ENCODE measurements at regions not wholly inside any gene's neighbourhood (a gene's known extent, or its start where the extent isn't known, plus 50 kb on each side); places are given as distances from the start of the nearest gene placed in this dataset.

GRCh38 chr14:58951143-58951542 is 237.3 kb upstream of the DAAM1 start:
- Mint-ChIP-seq H3K9me3 (no peaks in the 10 kb centered on the region), H3K27ac (no peak overlapping the region), H3K27me3 (peaks cover 24% of the 10 kb centered on the region), H3K4me3 (no peak overlapping the region), H3K4me1 (peaks cover 6% of the 10 kb centered on the region)
- no peak for ATAC-seq
- no peak for DNase-seq

GRCh38 chr14:58954052-58954451 is 234.4 kb upstream of the DAAM1 start:
- Mint-ChIP-seq H3K4me1 (peaks cover 11% of the 10 kb centered on the region), H3K27me3 (peaks cover 19% of the 10 kb centered on the region), H3K27ac (no peak overlapping the region), H3K9me3 (peaks cover 0 to 10% of the 10 kb centered on the region in 2 donors), H3K4me3 (no peak overlapping the region)
- ATAC-seq (no peak), DNase-seq (no peak)

GRCh38 chr14:58954901-58955861 is 233.3 kb upstream of the DAAM1 start:
- DNase-seq, result no peak
- peaks cover 0 to 10% of the 10 kb centered on the region in 2 donors for H3K9me3 Mint-ChIP-seq
- no peak for ATAC-seq
- H3K27ac Mint-ChIP-seq, result no peak overlapping the region
- peaks cover 11% of the 10 kb centered on the region for H3K4me1 Mint-ChIP-seq
- H3K4me3 Mint-ChIP-seq, result no peak overlapping the region
- H3K27me3 Mint-ChIP-seq, result peaks cover 19% of the 10 kb centered on the region

- Mint-ChIP-seq H3K27ac (no peak overlapping the region), H3K9me3 (peaks cover 0 to 10% of the 10 kb centered on the region in 2 donors), H3K4me3 (no peak overlapping the region), H3K27me3 (peaks cover 2% of the 10 kb centered on the region), H3K4me1 (peaks cover 5% of the 10 kb centered on the region)
- ATAC-seq, result no peak
- DNase-seq, result no peak
Measured at GRCh38 chr14:58961045-58961731, 227.3 kb upstream of the DAAM1 start.

GRCh38 chr14:58963873-58964597 is 224.4 kb upstream of the DAAM1 start:
- Mint-ChIP-seq H3K4me3 (no peak overlapping the region), H3K4me1 (no peaks in the 10 kb centered on the region), H3K27me3 (no peaks in the 10 kb centered on the region), H3K27ac (no peak overlapping the region), H3K9me3 (no peaks in the 10 kb centered on the region)
- ATAC-seq (no peak), DNase-seq (no peak)

- Mint-ChIP-seq H3K27ac (no peak overlapping the region), H3K9me3 (no peaks in the 10 kb centered on the region), H3K4me3 (no peak overlapping the region), H3K27me3 (no peaks in the 10 kb centered on the region), H3K4me1 (no peaks in the 10 kb centered on the region)
- DNase-seq (no peak), ATAC-seq (no peak)
Measured at GRCh38 chr14:58964598-58964928, 223.9 kb upstream of the DAAM1 start.

GRCh38 chr14:58965601-58966000 is 222.9 kb upstream of the DAAM1 start:
- no peaks in the 10 kb centered on the region for H3K27me3 Mint-ChIP-seq
- H3K4me1 Mint-ChIP-seq, result no peaks in the 10 kb centered on the region
- no peak overlapping the region for H3K4me3 Mint-ChIP-seq
- H3K9me3 Mint-ChIP-seq, result no peaks in the 10 kb centered on the region
- no peak overlapping the region for H3K27ac Mint-ChIP-seq
- ATAC-seq (no peak), DNase-seq (no peak)

GRCh38 chr14:58966997-58967396 is 221.5 kb upstream of the DAAM1 start:
- H3K27me3 Mint-ChIP-seq, result no peaks in the 10 kb centered on the region
- H3K4me3 Mint-ChIP-seq, result no peak overlapping the region
- no peaks in the 10 kb centered on the region for H3K9me3 Mint-ChIP-seq
- DNase-seq (no peak), ATAC-seq (no peak)
- H3K27ac Mint-ChIP-seq, result peak overlapping the region in 1 of 2 donors; percentile 29
- H3K4me1 Mint-ChIP-seq, result no peaks in the 10 kb centered on the region

- DNase-seq, result no peak
- Mint-ChIP-seq H3K9me3 (no peaks in the 10 kb centered on the region), H3K4me3 (no peak overlapping the region), H3K4me1 (no peaks in the 10 kb centered on the region), H3K27ac (no peak overlapping the region), H3K27me3 (no peaks in the 10 kb centered on the region)
- no peak for ATAC-seq
Measured at GRCh38 chr14:58969951-58970751, 218.3 kb upstream of the DAAM1 start.

- Mint-ChIP-seq H3K27me3 (no peaks in the 10 kb centered on the region), H3K27ac (no peak overlapping the region), H3K4me1 (no peaks in the 10 kb centered on the region), H3K9me3 (no peaks in the 10 kb centered on the region), H3K4me3 (no peak overlapping the region)
- ATAC-seq (no peak), DNase-seq (no peak)
Measured at GRCh38 chr14:58972233-58973017, 216.0 kb upstream of the DAAM1 start.

- ATAC-seq (no peak), DNase-seq (no peak)
- H3K9me3 Mint-ChIP-seq, result no peaks in the 10 kb centered on the region
- no peaks in the 10 kb centered on the region for H3K27me3 Mint-ChIP-seq
- H3K4me1 Mint-ChIP-seq, result no peaks in the 10 kb centered on the region
- H3K4me3 Mint-ChIP-seq, result no peak overlapping the region
- H3K27ac Mint-ChIP-seq, result no peak overlapping the region
Measured at GRCh38 chr14:58977366-58977765, 211.1 kb upstream of the DAAM1 start.

- no peak for ATAC-seq
- Mint-ChIP-seq H3K27me3 (no peaks in the 10 kb centered on the region), H3K27ac (no peak overlapping the region), H3K4me1 (no peaks in the 10 kb centered on the region), H3K9me3 (no peaks in the 10 kb centered on the region), H3K4me3 (no peak overlapping the region)
- DNase-seq, result no peak
Measured at GRCh38 chr14:58978343-58978742, 210.1 kb upstream of the DAAM1 start.

- H3K4me3 Mint-ChIP-seq, result no peak overlapping the region
- no peaks in the 10 kb centered on the region for H3K9me3 Mint-ChIP-seq
- no peaks in the 10 kb centered on the region for H3K27me3 Mint-ChIP-seq
- H3K27ac Mint-ChIP-seq, result no peak overlapping the region
- ATAC-seq (no peak), DNase-seq (no peak)
- no peaks in the 10 kb centered on the region for H3K4me1 Mint-ChIP-seq
Measured at GRCh38 chr14:58979325-58979724, 209.1 kb upstream of the DAAM1 start.

GRCh38 chr14:58981840-58982239 is 206.6 kb upstream of the DAAM1 start:
- ATAC-seq, result no peak
- Mint-ChIP-seq H3K27me3 (no peaks in the 10 kb centered on the region), H3K4me3 (no peak overlapping the region), H3K9me3 (no peaks in the 10 kb centered on the region), H3K27ac (no peak overlapping the region), H3K4me1 (no peaks in the 10 kb centered on the region)
- DNase-seq, result no peak
